Glutamatergic neuron (in vitro differentiated cells): ENCODE measurements at regions not wholly inside any gene's neighbourhood (a gene's known extent, or its start where the extent isn't known, plus 50 kb on each side); places are given as distances from the start of the nearest gene placed in this dataset.

Experiments
- DNase-seq: peaks from one replicate; pipeline ENCODE4 v3.0.0; 2022
- H3K27ac Mint-ChIP-seq: one replicate; pipeline ENCODE4 v1.8.0; 2020; ENCODE audit warnings: mild to moderate bottlenecking, mixed read lengths, inconsistent platforms; ENCODE audit not compliant: unreplicated experiment
- H3K27me3 Mint-ChIP-seq: one replicate; pipeline ENCODE4 v1.8.0; 2020; ENCODE audit warnings: mild to moderate bottlenecking, moderate library complexity, mixed read lengths, inconsistent platforms; ENCODE audit not compliant: unreplicated experiment
- H3K36me3 Mint-ChIP-seq: one replicate; pipeline ENCODE4 v1.8.0; 2020; ENCODE audit warnings: mild to moderate bottlenecking, mixed read lengths, inconsistent platforms; ENCODE audit not compliant: unreplicated experiment
- H3K4me1 Mint-ChIP-seq: one replicate; pipeline ENCODE4 v1.8.0; 2020; ENCODE audit warnings: mild to moderate bottlenecking, low read depth, mixed read lengths, inconsistent platforms; ENCODE audit not compliant: unreplicated experiment
- H3K4me3 Mint-ChIP-seq: one replicate; pipeline ENCODE4 v1.8.0; 2020; ENCODE audit warnings: mild to moderate bottlenecking, mixed read lengths, inconsistent platforms; ENCODE audit not compliant: unreplicated experiment
- H3K9me3 Mint-ChIP-seq: one replicate; pipeline ENCODE4 v1.8.0; 2020; ENCODE audit warnings: mild to moderate bottlenecking, moderate library complexity, mixed read lengths, inconsistent platforms; ENCODE audit not compliant: unreplicated experiment
- TF ChIP-seq, protein P1 (sequence below): fragments of 200-600 bp; sonication (generic); IDR thresholded peaks from one replicate; pipeline ENCODE4 v1.5.0; 2021; ENCODE audit not compliant: partially characterized antibody, unreplicated experiment

- H3K9me3 Mint-ChIP-seq: no peaks in the 10 kb centered on the region
- H3K4me1 Mint-ChIP-seq: no peaks in the 10 kb centered on the region
- no peak overlapping the region for H3K4me3 Mint-ChIP-seq
- H3K27ac Mint-ChIP-seq: no peak overlapping the region
- DNase-seq: no peak
- H3K27me3 Mint-ChIP-seq: no peaks in the 10 kb centered on the region
- H3K36me3 Mint-ChIP-seq: peaks cover 6% of the 10 kb centered on the region
- TF ChIP-seq, protein P1, sequence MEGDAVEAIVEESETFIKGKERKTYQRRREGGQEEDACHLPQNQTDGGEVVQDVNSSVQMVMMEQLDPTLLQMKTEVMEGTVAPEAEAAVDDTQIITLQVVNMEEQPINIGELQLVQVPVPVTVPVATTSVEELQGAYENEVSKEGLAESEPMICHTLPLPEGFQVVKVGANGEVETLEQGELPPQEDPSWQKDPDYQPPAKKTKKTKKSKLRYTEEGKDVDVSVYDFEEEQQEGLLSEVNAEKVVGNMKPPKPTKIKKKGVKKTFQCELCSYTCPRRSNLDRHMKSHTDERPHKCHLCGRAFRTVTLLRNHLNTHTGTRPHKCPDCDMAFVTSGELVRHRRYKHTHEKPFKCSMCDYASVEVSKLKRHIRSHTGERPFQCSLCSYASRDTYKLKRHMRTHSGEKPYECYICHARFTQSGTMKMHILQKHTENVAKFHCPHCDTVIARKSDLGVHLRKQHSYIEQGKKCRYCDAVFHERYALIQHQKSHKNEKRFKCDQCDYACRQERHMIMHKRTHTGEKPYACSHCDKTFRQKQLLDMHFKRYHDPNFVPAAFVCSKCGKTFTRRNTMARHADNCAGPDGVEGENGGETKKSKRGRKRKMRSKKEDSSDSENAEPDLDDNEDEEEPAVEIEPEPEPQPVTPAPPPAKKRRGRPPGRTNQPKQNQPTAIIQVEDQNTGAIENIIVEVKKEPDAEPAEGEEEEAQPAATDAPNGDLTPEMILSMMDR: no peak
Measured at GRCh38 chr1:38328278-38329035, 281.9 kb upstream of the POU3F1 start.

DNA sequence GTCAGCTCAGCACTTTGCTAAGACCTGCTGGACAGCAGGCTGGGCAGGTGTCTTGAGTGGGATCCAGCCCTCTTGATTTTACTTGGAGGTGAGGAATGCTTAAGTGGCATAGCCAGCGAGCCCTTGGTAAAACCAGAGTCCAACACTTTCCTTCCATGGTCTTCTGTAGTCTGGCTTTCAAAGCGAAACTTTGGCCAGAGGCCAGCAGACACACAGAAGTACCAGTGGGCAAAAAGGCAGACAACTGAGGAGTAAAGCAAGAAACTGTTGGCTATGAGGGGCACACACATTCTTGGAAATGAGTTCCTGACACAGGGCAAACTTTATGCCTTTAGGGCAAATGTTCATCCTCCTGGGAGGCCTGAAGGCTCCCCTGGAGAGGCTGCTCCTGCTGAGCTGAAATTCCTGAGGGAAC, 281.0 kb upstream of the POU3F1 start:
- Mint-ChIP-seq H3K4me3 (no peak overlapping the region), H3K36me3 (peaks cover 6% of the 10 kb centered on the region), H3K27me3 (no peaks in the 10 kb centered on the region), H3K4me1 (no peaks in the 10 kb centered on the region), H3K9me3 (no peaks in the 10 kb centered on the region), H3K27ac (no peak overlapping the region)
- DNase-seq: no peak
- TF ChIP-seq, protein P1: no peak

DNA sequence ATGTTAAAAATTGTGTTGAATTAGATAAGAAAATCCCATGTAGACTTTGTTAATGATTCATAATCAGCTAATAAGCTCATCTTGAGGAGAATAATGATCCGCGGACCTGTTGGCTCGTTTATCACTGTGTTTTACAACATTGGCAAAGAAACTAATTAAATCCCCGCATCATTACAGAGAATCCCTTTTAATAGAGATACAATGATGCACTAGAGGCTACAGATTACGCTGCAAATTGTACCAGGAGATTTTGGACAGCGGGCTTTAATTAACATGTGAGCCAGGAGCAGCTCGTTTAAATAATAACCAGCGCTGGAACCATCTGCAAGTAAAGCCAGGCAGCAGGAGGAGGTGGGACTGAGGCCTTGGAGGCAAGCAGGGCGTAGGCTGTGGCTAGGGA, 280.3 kb upstream of the POU3F1 start:
- Mint-ChIP-seq H3K27ac (no peak overlapping the region), H3K9me3 (no peaks in the 10 kb centered on the region), H3K27me3 (no peaks in the 10 kb centered on the region), H3K4me3 (no peak overlapping the region), H3K36me3 (peaks cover 6% of the 10 kb centered on the region), H3K4me1 (no peaks in the 10 kb centered on the region)
- TF ChIP-seq, protein P1: no peak
- DNase-seq: no peak

- H3K4me3 Mint-ChIP-seq: no peak overlapping the region
- no peaks in the 10 kb centered on the region for H3K27me3 Mint-ChIP-seq
- TF ChIP-seq, protein P1: no peak
- no peak for DNase-seq
- H3K9me3 Mint-ChIP-seq: no peaks in the 10 kb centered on the region
- H3K36me3 Mint-ChIP-seq: peaks cover 6% of the 10 kb centered on the region
- no peaks in the 10 kb centered on the region for H3K4me1 Mint-ChIP-seq
- no peak overlapping the region for H3K27ac Mint-ChIP-seq
Measured at GRCh38 chr1:38326135-38326534, 279.5 kb upstream of the POU3F1 start.

GRCh38 chr1:38312753-38313152, 266.2 kb upstream of the POU3F1 start:
- Mint-ChIP-seq H3K27ac (no peak overlapping the region), H3K27me3 (no peaks in the 10 kb centered on the region), H3K36me3 (no peaks in the 10 kb centered on the region), H3K4me1 (no peaks in the 10 kb centered on the region), H3K9me3 (no peaks in the 10 kb centered on the region), H3K4me3 (no peak overlapping the region)
- no peak for DNase-seq
- TF ChIP-seq, protein P1: no peak
